Panc1 (cell line): ENCODE measurements at regions not wholly inside any gene's neighbourhood (a gene's known extent, or its start where the extent isn't known, plus 50 kb on each side); places are given as distances from the start of the nearest gene placed in this dataset.

Source experiments
- ATAC-seq: fragments of 200-7000 bp; cut with Tn5 transposase; 2 replicates; pipeline ENCODE4 v1.9.1; 2020; ENCODE audit warnings: mild to moderate bottlenecking, moderate library complexity
- BruUV-seq: library from RNA; stranded (reverse); fragments of 400-500 nt; replicated peaks from 2 replicates; lab custom pipeline; 2021; lab: Mats Ljungman, UMichigan
- CTCF ChIA-PET: fragments of 300-600 bp; sonication (Branson Sonifier 250); formaldehyde crosslinking; loops from one replicate; lab custom pipeline; 2022; ENCODE audit warnings: antibody characterized with exemption; lab: Charles Lee
- POLR2A ChIA-PET: fragments of 300-600 bp; sonication (Branson Sonifier 250); formaldehyde crosslinking; loops from one replicate; lab custom pipeline; 2022; ENCODE audit warnings: antibody characterized with exemption; lab: Charles Lee
- DNase-seq: peaks from one replicate; pipeline ENCODE4 v3.0.0-alpha.2; 2010; ENCODE audit warnings: low read depth, low spot score
- H3K27ac ChIP-seq: 2 replicates; pipeline ENCODE4 v1.5.1; 2011; ENCODE audit warnings: mild to moderate bottlenecking, low read length, inconsistent platforms
- H3K27me3 ChIP-seq: fragments of 200-500 bp; sonication (Bioruptor generic); 2 replicates; pipeline ENCODE4 v1.6.0; 2014; ENCODE audit warnings: low read length, inconsistent platforms; ENCODE audit not compliant: control insufficient read depth, insufficient read depth
- H3K36me3 ChIP-seq: fragments of 200-500 bp; sonication (Bioruptor generic); 2 replicates; pipeline ENCODE4 v1.5.1; 2014; ENCODE audit warnings: inconsistent platforms, mild to moderate bottlenecking, low read length, moderate library complexity; ENCODE audit not compliant: control insufficient read depth, insufficient read depth
- H3K4me1 ChIP-seq: 2 replicates; pipeline ENCODE4 v1.5.1; 2011; ENCODE audit warnings: inconsistent platforms, mild to moderate bottlenecking, low read length, moderate library complexity; ENCODE audit not compliant: control insufficient read depth, insufficient read depth
- H3K4me3 ChIP-seq, 2 experiments: 2 replicates each; pipeline ENCODE4 v1.5.1; 2011 to 2012; ENCODE audit warnings: low read depth in 2 of 2, low read length in 2 of 2, mild to moderate bottlenecking in 2 of 2, inconsistent platforms in 1 of 2, moderate library complexity in 1 of 2
- H3K9me3 ChIP-seq: fragments of 200-500 bp; sonication (Bioruptor generic); 2 replicates; pipeline ENCODE4 v1.5.1; 2014; ENCODE audit warnings: low read depth, mild to moderate bottlenecking, inconsistent platforms, low read length, moderate library complexity; ENCODE audit not compliant: control insufficient read depth, insufficient read depth
- CTCF ChIP-seq: fragments of 450-650 bp; IDR thresholded peaks from 2 replicates; pipeline ENCODE4 v1.5.1; 2017; ENCODE audit warnings: mild to moderate bottlenecking
- POLR2AphosphoS5 ChIP-seq: IDR thresholded peaks from 2 replicates; pipeline ENCODE4 v1.6.1; 2012; ENCODE audit warnings: mild to moderate bottlenecking, low read depth, low read length, moderate library complexity
- REST ChIP-seq, 2 experiments: IDR thresholded peaks; 2 replicates each; pipeline ENCODE4 v1.6.1; 2011 to 2012; ENCODE audit warnings: low read depth in 2 of 2, control low read depth in 1 of 2, low read length in 1 of 2, mild to moderate bottlenecking in 1 of 2, moderate library complexity in 1 of 2; ENCODE audit not compliant: insufficient read depth in 1 of 2
- SIN3A ChIP-seq: IDR thresholded peaks from 2 replicates; pipeline ENCODE4 v1.6.1; 2012; ENCODE audit warnings: low read depth, mild to moderate bottlenecking, low read length, moderate library complexity, borderline replicate concordance; ENCODE audit not compliant: insufficient read depth
- TCF7L2 ChIP-seq: IDR thresholded peaks from 2 replicates; pipeline ENCODE4 v1.6.1; 2011; ENCODE audit warnings: mild to moderate bottlenecking, low read depth, low read length, inconsistent platforms
- in situ Hi-C: cut with HindIII; loops from 2 replicates; pipeline ENCODE4 v1.10.0; 2016; ENCODE audit warnings: low sequenced_read_pairs, low pct_unique_long_range_greater_than_20kb
- intact Hi-C: fragments of 100-400 bp; cut with micrococcal nuclease; formaldehyde crosslinking; loops from one replicate; pipeline ENCODE4 v1.10.0; 2022; ENCODE audit not compliant: unreplicated experiment

- Histone ChIP-seq H3K4me1 (no peaks in the 10 kb centered on the region), H3K4me3 (no peak overlapping the region), H3K9me3 (no peaks in the 10 kb centered on the region), H3K27me3 (no peaks in the 10 kb centered on the region), H3K27ac (no peak overlapping the region), H3K36me3 (no peaks in the 10 kb centered on the region)
- BruUV-seq: no TSS peak
- no peak for ATAC-seq
- POLR2A ChIA-PET: no interaction called here
- DNase-seq: no peak
- no peak for TF ChIP-seq CTCF
- no peak for TF ChIP-seq POLR2AphosphoS5
- no peak for TF ChIP-seq REST (IDR thresholded peaks at IDR 0.05; ENCODE audit: insufficient read depth in 1 of 2, low read depth in 2 of 2, low read length in 1 of 2)
- in situ Hi-C loops (no loop called here), intact Hi-C loops (no loop called here)
- CTCF ChIA-PET: no interaction called here
These were observed 227.6 kb upstream of the PARD3B start for GRCh38 chr2:204317640-204318039.

GRCh38 chr2:204321027-204321800, 224.1 kb upstream of the PARD3B start:
- no peak for ATAC-seq
- POLR2A ChIA-PET: no interaction called here
- intact Hi-C loops (no loop called here), in situ Hi-C loops (no loop called here)
- Histone ChIP-seq H3K27ac (no peak overlapping the region), H3K4me3 (no peak overlapping the region), H3K9me3 (no peaks in the 10 kb centered on the region), H3K27me3 (no peaks in the 10 kb centered on the region), H3K36me3 (no peaks in the 10 kb centered on the region), H3K4me1 (no peaks in the 10 kb centered on the region)
- no TSS peak for BruUV-seq
- CTCF ChIA-PET: no interaction called here
- DNase-seq: no peak
- no peak for TF ChIP-seq SIN3A
- no peak for TF ChIP-seq POLR2AphosphoS5
- TF ChIP-seq TCF7L2: no peak
- no peak for TF ChIP-seq REST (IDR thresholded peaks at IDR 0.05; ENCODE audit: insufficient read depth in 1 of 2, low read depth in 2 of 2, low read length in 1 of 2)
- TF ChIP-seq CTCF: no peak
